Psoas muscle (tissue), 7 donors: ENCODE measurements at regions not wholly inside any gene's neighbourhood (a gene's known extent, or its start where the extent isn't known, plus 50 kb on each side); places are given as distances from the start of the nearest gene placed in this dataset.
"Not testable (repeated sequence)": the region's sequence is repeated elsewhere in the genome, so short reads cannot be mapped to it uniquely, and the experiment has no call there.

Experiments
- ATAC-seq, 4 donors: fragments of 200-7000 bp; cut with Tn5 transposase; one replicate each; pipeline ENCODE4 v1.9.1; 2020; ENCODE audit warnings: moderate library complexity in 3 of 4, mild to moderate bottlenecking in 2 of 4
- DNase-seq, 2 donors: peaks; one replicate each; pipeline ENCODE4 v3.0.0-alpha.2; 2020
- H3K27ac ChIP-seq: fragments of 200-600 bp; one replicate; pipeline ENCODE4 v1.8.0; 2022
- H3K27me3 ChIP-seq, 3 donors: fragments of 200-600 bp in 1 of 3; one replicate each; pipeline versions ENCODE4 v1.6.1 to v1.8.0; 2013 to 2022; ENCODE audit warnings: low read length in 2 of 3, mild to moderate bottlenecking in 2 of 3, moderate library complexity in 1 of 3; ENCODE audit not compliant: insufficient read depth in 3 of 3
- H3K36me3 ChIP-seq, 2 donors: fragments of 200-600 bp in 1 of 2; one replicate each; pipeline versions ENCODE4 v1.6.1 to v1.8.0; 2013 to 2022; ENCODE audit warnings: low read depth in 1 of 2, mild to moderate bottlenecking in 1 of 2, moderate library complexity in 1 of 2; ENCODE audit not compliant: insufficient read depth in 1 of 2
- H3K4me1 ChIP-seq: fragments of 200-600 bp; one replicate; pipeline ENCODE4 v1.8.0; 2022
- H3K4me3 ChIP-seq: fragments of 200-600 bp; one replicate; pipeline ENCODE4 v1.8.0; 2022; ENCODE audit warnings: mild to moderate bottlenecking
- H3K9me3 ChIP-seq: fragments of 200-600 bp; one replicate; pipeline ENCODE4 v1.8.0; 2022
- CTCF ChIP-seq: fragments of 200-600 bp; IDR thresholded peaks from one replicate; pipeline ENCODE4 v1.8.0; 2022; ENCODE audit warnings: antibody characterized with exemption
- WGBS, 3 donors: extraction: QIAGEN DNeasy Blood & Tissue Kit; methylation state at CpG; one replicate each; pipeline versions ENCODE4 v1.1.6 to v1.1.7; 2013; 5-methylcytosine and 5-hydroxymethylcytosine counted together
- intact Hi-C, 2 donors: fragments of 100-400 bp; cut with DNase I; formaldehyde crosslinking; loops; one replicate each; pipeline versions ENCODE4 v1.11.0 to v1.14.2; 2022
- donor health status: healthy with polysubstance abuse.
- donor health status: DM: no; HTN: no; CAD: no; lungs with moderate emphysema.
- donor health status: Bipolar disorder and iron deficiency.
- donor health status: healthy.
- donor health status: DM: yes; HTN: yes; CAD: no.
- donor health status: DM: no; HTN: no; CAD: no.
- donor health status: DM: yes; HTN: yes; CAD: no.

- no peak for DNase-seq
- intact Hi-C loops: no loop called here
- Histone ChIP-seq H3K4me1 (no peaks in the 10 kb centered on the region), H3K27me3 (no peaks in the 10 kb centered on the region), H3K9me3 (no peaks in the 10 kb centered on the region), H3K27ac (no peak overlapping the region), H3K36me3 (no peaks in the 10 kb centered on the region), H3K4me3 (no peak overlapping the region)
- WGBS, 3 donors: 65 to 78% (median 74%) methylated on average over 1 of the region's 1 CpG
- no peak for ATAC-seq
- TF ChIP-seq CTCF: no peak
These were observed 526.7 kb downstream of the PCDH7 start for GRCh38 chr4:31246856-31247255.

GRCh38 chr4:31259119-31259518, 539.0 kb downstream of the PCDH7 start:
- DNase-seq (no peak), ATAC-seq (no peak)
- H3K36me3 ChIP-seq: no peaks in the 10 kb centered on the region
- TF ChIP-seq CTCF: no peak
- no peaks in the 10 kb centered on the region for H3K9me3 ChIP-seq
- no peaks in the 10 kb centered on the region for H3K27me3 ChIP-seq
- intact Hi-C loops: no loop called here
- no peak overlapping the region for H3K4me3 ChIP-seq
- WGBS, 3 donors: 94 to 98% (median 95%) methylated on average over 15 of the region's 15 CpGs
- H3K27ac ChIP-seq: no peak overlapping the region
- H3K4me1 ChIP-seq: no peaks in the 10 kb centered on the region

- intact Hi-C loops: no loop called here
- Histone ChIP-seq H3K36me3 (no peaks in the 10 kb centered on the region), H3K4me1 (no peaks in the 10 kb centered on the region), H3K9me3 (no peaks in the 10 kb centered on the region), H3K27me3 (no peaks in the 10 kb centered on the region), H3K27ac (no peak overlapping the region), H3K4me3 (no peak overlapping the region)
- DNase-seq: no peak
- no peak for ATAC-seq
- WGBS, 3 donors: 23 to 25% (median 24%) methylated on average over 2 of the region's 2 CpGs
- TF ChIP-seq CTCF: no peak
These were observed 541.5 kb downstream of the PCDH7 start for GRCh38 chr4:31261632-31262031.

GRCh38 chr4:31266094-31266493, 545.9 kb downstream of the PCDH7 start:
- ATAC-seq, intact Hi-C loops: not testable (repeated sequence)
- 51 to 60% (median 54%) methylated on average over 4 of the region's 4 CpGs for WGBS, 3 donors

GRCh38 chr4:31272331-31273061, 552.3 kb downstream of the PCDH7 start:
- no peak for TF ChIP-seq CTCF
- Histone ChIP-seq H3K4me1 (no peaks in the 10 kb centered on the region), H3K9me3 (no peaks in the 10 kb centered on the region), H3K27ac (no peak overlapping the region), H3K4me3 (no peak overlapping the region), H3K27me3 (no peaks in the 10 kb centered on the region), H3K36me3 (no peaks in the 10 kb centered on the region)
- ATAC-seq (no peak), DNase-seq (no peak)
- 56 to 65% (median 62%) methylated on average over 6 of the region's 6 CpGs for WGBS, 3 donors
- intact Hi-C loops: no loop called here

More at GRCh38 chr4:31266094-31266493, 545.9 kb downstream of the PCDH7 start:
- not testable (repeated sequence) for H3K9me3 ChIP-seq, H3K36me3 ChIP-seq, H3K4me1 ChIP-seq, H3K27me3 ChIP-seq, DNase-seq, H3K27ac ChIP-seq, H3K4me3 ChIP-seq
